ENCODE measurements at regions not wholly inside any gene's neighbourhood (a gene's known extent, or its start where the extent isn't known, plus 50 kb on each side); places are given as distances from the start of the nearest gene placed in this dataset.

DNA sequence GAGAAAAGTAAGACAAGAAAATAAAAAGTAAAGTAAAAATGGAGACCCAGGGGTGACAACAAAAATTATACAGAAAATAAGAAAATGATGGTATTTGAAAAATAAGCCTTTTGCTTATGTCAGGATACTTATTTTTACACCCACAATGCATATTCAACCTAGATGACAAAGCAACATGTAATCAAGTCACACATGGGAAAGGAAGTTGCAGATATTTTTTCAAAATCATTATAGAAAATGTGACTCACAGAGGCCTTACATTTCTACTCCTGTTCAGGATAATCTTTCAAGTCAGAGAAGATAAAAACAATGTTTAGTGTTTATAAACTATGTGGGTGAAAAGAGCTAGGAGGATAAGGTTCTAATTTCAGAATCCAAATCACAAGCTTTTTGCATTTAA is 275.3 kb upstream of the UBE2E3 start:
- DNase-seq (ENCODE audit: low spot score in 2 of 2) = no peak
- H3K4me3 ChIP-seq (ENCODE audit: low read depth, poor library complexity, severe bottlenecking) = no peak overlapping the region
- intact Hi-C loops (cut with DNase I; ENCODE audit: low total_unique reads) = no loop called here
- TF ChIP-seq, protein P1, sequence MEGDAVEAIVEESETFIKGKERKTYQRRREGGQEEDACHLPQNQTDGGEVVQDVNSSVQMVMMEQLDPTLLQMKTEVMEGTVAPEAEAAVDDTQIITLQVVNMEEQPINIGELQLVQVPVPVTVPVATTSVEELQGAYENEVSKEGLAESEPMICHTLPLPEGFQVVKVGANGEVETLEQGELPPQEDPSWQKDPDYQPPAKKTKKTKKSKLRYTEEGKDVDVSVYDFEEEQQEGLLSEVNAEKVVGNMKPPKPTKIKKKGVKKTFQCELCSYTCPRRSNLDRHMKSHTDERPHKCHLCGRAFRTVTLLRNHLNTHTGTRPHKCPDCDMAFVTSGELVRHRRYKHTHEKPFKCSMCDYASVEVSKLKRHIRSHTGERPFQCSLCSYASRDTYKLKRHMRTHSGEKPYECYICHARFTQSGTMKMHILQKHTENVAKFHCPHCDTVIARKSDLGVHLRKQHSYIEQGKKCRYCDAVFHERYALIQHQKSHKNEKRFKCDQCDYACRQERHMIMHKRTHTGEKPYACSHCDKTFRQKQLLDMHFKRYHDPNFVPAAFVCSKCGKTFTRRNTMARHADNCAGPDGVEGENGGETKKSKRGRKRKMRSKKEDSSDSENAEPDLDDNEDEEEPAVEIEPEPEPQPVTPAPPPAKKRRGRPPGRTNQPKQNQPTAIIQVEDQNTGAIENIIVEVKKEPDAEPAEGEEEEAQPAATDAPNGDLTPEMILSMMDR (IDR thresholded peaks at IDR 0.05) = no peak
- no peak for TF ChIP-seq POLR2A (IDR thresholded peaks at IDR 0.05)

DNA sequence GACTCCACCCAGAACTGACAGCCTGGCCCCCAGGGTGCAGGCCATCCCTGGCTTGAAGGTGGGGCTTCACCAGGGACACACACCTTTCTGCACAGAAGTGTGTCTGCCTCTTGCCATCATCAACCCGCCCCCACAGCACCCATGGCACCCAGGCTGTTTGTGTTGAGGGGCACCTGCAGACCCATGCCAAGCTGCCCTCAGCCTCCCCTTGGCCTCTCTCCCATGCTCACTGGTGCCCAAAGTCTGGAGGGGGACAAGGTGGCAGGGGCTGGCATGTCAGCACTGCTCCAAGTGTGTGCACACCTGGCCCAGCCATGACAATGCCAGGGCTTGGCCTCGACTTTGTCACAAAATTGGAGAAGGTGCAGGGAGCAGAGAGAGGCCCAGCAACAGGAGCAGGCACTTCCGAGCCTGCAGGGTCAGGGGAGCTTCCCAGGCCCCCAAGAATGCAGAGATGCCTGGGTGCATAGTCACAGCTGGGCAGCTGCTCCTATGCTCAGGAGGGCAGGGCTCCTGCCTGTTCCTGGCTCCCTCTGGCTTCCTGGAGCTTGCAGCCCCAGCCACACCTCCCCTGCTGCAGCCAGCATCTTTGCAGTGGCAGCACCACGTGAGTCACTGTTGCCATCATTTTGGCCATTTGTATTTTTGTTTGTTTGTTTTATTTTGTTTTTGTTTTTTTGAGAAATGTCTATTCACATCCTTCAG is 280.6 kb upstream of the UBE2E3 start:
- intact Hi-C loops (cut with DNase I; ENCODE audit: low total_unique reads) = no loop called here
- H3K4me3 ChIP-seq (ENCODE audit: low read depth, poor library complexity, severe bottlenecking) = no peak overlapping the region
- 63 to 74% methylated on average over 4 of the region's 4 CpGs for WGBS, 2 donors
- no peak for TF ChIP-seq POLR2A (IDR thresholded peaks at IDR 0.05)
- TF ChIP-seq, protein P1 (IDR thresholded peaks at IDR 0.05) = no peak
- DNase-seq (ENCODE audit: low spot score in 2 of 2) = no peak

DNA sequence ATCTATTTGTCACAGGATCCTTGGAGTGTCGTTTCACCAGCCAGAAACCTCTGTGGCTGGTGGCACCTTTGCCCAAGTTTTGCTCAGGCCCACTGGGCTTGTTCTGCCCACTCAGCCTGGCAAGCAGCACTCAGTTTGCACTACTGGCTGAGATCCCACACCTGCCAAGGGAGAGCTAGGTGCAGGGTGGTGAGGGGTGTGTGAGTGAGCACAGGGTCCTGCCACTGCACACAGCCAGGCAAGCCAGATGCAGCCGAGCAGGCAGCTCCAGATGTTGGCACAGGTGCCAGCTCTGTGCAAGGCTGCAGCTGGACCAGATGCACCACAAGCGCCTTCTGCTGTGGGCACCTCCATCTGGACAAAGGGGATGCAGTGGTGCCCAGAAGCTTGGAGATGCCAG is 281.7 kb upstream of the UBE2E3 start:
- no peak overlapping the region for H3K4me3 ChIP-seq (ENCODE audit: low read depth, poor library complexity, severe bottlenecking)
- intact Hi-C loops (cut with DNase I; ENCODE audit: low total_unique reads) = no loop called here
- TF ChIP-seq, protein P1 (IDR thresholded peaks at IDR 0.05) = no peak
- no peak for TF ChIP-seq POLR2A (IDR thresholded peaks at IDR 0.05)
- WGBS, 2 donors = 76 to 83% methylated on average over 2 to 3 of the region's 3 CpGs
- no peak for DNase-seq (ENCODE audit: low spot score in 2 of 2)

DNA sequence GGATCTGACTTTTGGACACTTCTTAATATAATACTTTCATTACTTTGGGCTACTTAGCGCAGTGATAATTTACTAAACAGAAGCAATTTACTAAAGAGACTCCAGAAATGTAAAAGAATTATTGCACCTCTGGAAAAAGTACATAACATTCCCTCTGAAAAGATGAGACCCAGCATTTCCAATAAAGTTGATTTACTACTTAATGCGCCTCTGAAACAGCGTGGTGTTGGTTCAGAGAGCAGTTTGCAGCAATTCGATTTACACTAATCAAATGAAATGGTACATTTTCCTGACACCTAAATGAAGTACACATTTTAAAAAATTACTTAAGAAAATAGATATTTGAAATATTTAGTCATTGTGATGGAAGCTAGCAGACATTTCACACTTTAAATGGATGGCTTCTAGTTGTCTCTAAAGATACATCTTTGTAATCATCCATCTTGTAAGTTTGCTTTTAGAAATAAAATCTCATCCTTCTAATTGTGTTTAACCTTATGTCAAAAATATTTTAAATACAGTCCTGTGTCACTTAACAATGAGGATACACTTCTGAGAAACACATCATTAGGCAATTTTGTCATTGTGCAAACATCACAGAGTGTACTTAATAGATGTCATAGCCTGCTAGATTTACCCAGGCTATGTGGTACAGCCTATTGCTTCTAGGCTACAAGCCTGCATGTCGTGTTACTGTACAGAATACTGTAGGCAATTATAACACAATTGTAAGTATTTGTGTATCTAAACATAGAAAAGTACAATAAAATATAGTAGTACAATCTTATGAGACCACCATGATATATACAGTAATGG is 284.6 kb upstream of the UBE2E3 start:
- DNase-seq (ENCODE audit: low spot score in 2 of 2) = no peak
- no peak overlapping the region for H3K4me3 ChIP-seq (ENCODE audit: low read depth, poor library complexity, severe bottlenecking)
- TF ChIP-seq POLR2A (IDR thresholded peaks at IDR 0.05) = no peak
- TF ChIP-seq, protein P1 (IDR thresholded peaks at IDR 0.05) = no peak
- WGBS, 2 donors = 73 to 77% methylated on average over 5 of the region's 5 CpGs
- intact Hi-C loops (cut with DNase I; ENCODE audit: low total_unique reads) = no loop called here

DNA sequence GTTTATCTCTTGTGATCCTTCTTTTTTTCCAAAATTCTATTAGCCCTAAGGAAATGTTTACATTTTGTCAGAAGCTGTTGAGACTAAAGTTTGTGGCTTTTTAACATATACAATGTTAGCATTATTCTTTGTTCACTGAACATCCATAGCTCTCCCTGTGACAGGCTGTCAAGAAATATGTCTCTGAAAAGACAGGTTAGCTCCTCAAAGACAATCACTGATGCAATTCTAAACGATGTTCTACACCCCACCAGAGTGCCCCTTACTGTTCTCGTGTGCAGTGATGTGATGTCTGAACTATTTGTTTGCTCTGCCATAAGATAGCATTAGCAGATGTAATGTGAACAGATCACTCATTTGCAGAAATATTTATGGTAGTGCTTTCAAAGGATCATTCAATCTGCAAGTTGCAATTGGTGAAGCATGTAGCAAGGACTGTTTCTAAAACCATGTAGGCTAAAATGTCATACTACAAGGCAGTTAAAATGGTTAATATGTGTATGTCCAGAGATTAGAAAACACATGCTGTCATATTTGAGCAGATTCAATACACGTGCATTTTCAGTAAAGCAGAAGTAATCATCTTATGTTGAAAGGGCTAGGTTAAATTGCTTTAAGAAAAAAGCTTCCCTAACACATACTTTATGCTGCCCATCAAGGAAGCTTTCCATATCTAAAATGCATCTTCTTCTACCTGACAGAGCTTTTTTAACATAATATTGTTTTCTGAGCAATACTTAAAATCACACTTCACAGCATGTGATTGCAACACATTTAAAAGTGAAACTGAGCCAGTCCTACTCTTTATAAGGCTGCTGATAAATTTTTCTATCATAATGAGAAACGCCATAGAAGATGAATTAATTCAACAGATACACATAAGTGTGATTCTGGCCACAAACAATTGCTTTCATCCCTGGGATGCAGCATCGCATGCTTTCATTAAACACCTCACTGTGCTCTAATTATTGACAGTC is 285.7 kb upstream of the UBE2E3 start:
- no peak for DNase-seq (ENCODE audit: low spot score in 2 of 2)
- no peak overlapping the region for H3K4me3 ChIP-seq (ENCODE audit: low read depth, poor library complexity, severe bottlenecking)
- WGBS, 2 donors = 39 to 53% methylated on average over 5 of the region's 5 CpGs
- TF ChIP-seq POLR2A (IDR thresholded peaks at IDR 0.05) = no peak
- TF ChIP-seq, protein P1 (IDR thresholded peaks at IDR 0.05) = no peak
- intact Hi-C loops (cut with DNase I; ENCODE audit: low total_unique reads) = no loop called here

All from lower leg skin (tissue), 4 donors.